MM.1S (cell line): ENCODE measurements at regions not wholly inside any gene's neighbourhood (a gene's known extent, or its start where the extent isn't known, plus 50 kb on each side); places are given as distances from the start of the nearest gene placed in this dataset.

Experiments
- DNase-seq: peaks from one replicate; pipeline ENCODE4 v3.0.0-alpha.2; 2015
- H2AFZ ChIP-seq: fragments of 300-600 bp; sonication (generic); 2 replicates; pipeline ENCODE4 v1.6.0; 2016; ENCODE audit warnings: antibody characterized with exemption, low read length
- H3F3A ChIP-seq: fragments of 300-600 bp; sonication (generic); 2 replicates; pipeline ENCODE4 v1.6.1; 2016; ENCODE audit warnings: mild to moderate bottlenecking, antibody characterized with exemption, low read length, moderate library complexity, mixed read lengths; ENCODE audit not compliant: insufficient read depth
- H3K27ac ChIP-seq: fragments of 300-600 bp; sonication (generic); 2 replicates; pipeline ENCODE4 v1.5.1; 2016; ENCODE audit warnings: mild to moderate bottlenecking, low read length
- H3K27me3 ChIP-seq: fragments of 300-600 bp; sonication (generic); replicated peaks from 2 replicates; pipeline ENCODE4 v1.6.0; 2016; ENCODE audit warnings: low read length; ENCODE audit not compliant: insufficient read depth
- H3K36me3 ChIP-seq: fragments of 300-600 bp; sonication (generic); replicated peaks from 2 replicates; pipeline ENCODE4 v1.6.1; 2016; ENCODE audit warnings: mild to moderate bottlenecking, low read length, mixed read lengths; ENCODE audit not compliant: insufficient read depth
- H3K4me1 ChIP-seq: fragments of 300-600 bp; sonication (generic); 2 replicates; pipeline ENCODE4 v1.6.1; 2016; ENCODE audit warnings: low read length, mixed read lengths
- H3K4me2 ChIP-seq: fragments of 300-600 bp; sonication (generic); 2 replicates; pipeline ENCODE4 v1.6.0; 2016; ENCODE audit warnings: low read depth, low read length
- H3K4me3 ChIP-seq: fragments of 300-600 bp; sonication (generic); 2 replicates; pipeline ENCODE4 v1.5.1; 2016; ENCODE audit warnings: low read length, mixed read lengths
- H3K79me2 ChIP-seq: fragments of 300-600 bp; sonication (generic); 2 replicates; pipeline ENCODE4 v1.6.1; 2016; ENCODE audit warnings: mixed run types, low read length, mixed read lengths
- H3K9ac ChIP-seq: fragments of 300-600 bp; sonication (generic); 2 replicates; pipeline ENCODE4 v1.6.1; 2016; ENCODE audit warnings: low read length, mixed read lengths
- H3K9me2 ChIP-seq: fragments of 300-600 bp; sonication (generic); replicated peaks from 2 replicates; pipeline ENCODE4 v1.6.1; 2016; ENCODE audit warnings: mild to moderate bottlenecking, low read length, mixed read lengths; ENCODE audit not compliant: insufficient read depth
- H3K9me3 ChIP-seq: fragments of 300-600 bp; sonication (generic); replicated peaks from 2 replicates; pipeline ENCODE4 v1.6.1; 2016; ENCODE audit warnings: mild to moderate bottlenecking, low read length, mixed read lengths; ENCODE audit not compliant: insufficient read depth
- H4K20me1 ChIP-seq: fragments of 300-600 bp; sonication (generic); 2 replicates; pipeline ENCODE4 v1.6.1; 2016; ENCODE audit warnings: mild to moderate bottlenecking, low read length, moderate library complexity, mixed read lengths; ENCODE audit not compliant: insufficient read depth
- CTCF ChIP-seq: fragments of 300-600 bp; sonication (generic); IDR thresholded peaks from 2 replicates; pipeline ENCODE4 v1.5.1; 2016; ENCODE audit warnings: antibody characterized with exemption, low read length, mixed read lengths
- EZH2 ChIP-seq: fragments of 300-600 bp; sonication (generic); optimal IDR thresholded peaks from 2 replicates; pipeline ENCODE3; 2017; ENCODE audit warnings: low read depth, mild to moderate bottlenecking, antibody characterized with exemption, low read length, mixed read lengths
- EZH2phosphoT487 ChIP-seq: fragments of 300-600 bp; sonication (generic); IDR thresholded peaks from 2 replicates; pipeline ENCODE4 v1.6.1; 2018; ENCODE audit warnings: antibody characterized with exemption, low read length

- Histone ChIP-seq H3F3A (no peaks in the 10 kb centered on the region), H3K79me2 (no peaks in the 10 kb centered on the region), H3K27me3 (no peaks in the 10 kb centered on the region), H3K9me2 (no peaks in the 10 kb centered on the region), H4K20me1 (no peaks in the 10 kb centered on the region), H3K27ac (no peak overlapping the region), H3K36me3 (no peaks in the 10 kb centered on the region), H2AFZ (no peak overlapping the region), H3K4me1 (no peaks in the 10 kb centered on the region), H3K4me3 (no peak overlapping the region), H3K9ac (no peak overlapping the region), H3K9me3 (no peaks in the 10 kb centered on the region), H3K4me2 (no peak overlapping the region)
- DNase-seq, result no peak
- no peak for TF ChIP-seq EZH2
- no peak for TF ChIP-seq EZH2phosphoT487
- TF ChIP-seq CTCF, result no peak
Measured at GRCh38 chr5:124342584-124342983, 403.9 kb downstream of the ZNF608 start.

GRCh38 chr5:124342027-124342471 is 404.4 kb downstream of the ZNF608 start:
- Histone ChIP-seq H3K4me3 (no peak overlapping the region), H4K20me1 (no peaks in the 10 kb centered on the region), H3K9ac (no peak overlapping the region), H3K27ac (no peak overlapping the region), H3K27me3 (no peaks in the 10 kb centered on the region), H3K4me2 (no peak overlapping the region), H3F3A (no peaks in the 10 kb centered on the region), H3K4me1 (no peaks in the 10 kb centered on the region), H3K36me3 (no peaks in the 10 kb centered on the region), H3K79me2 (no peaks in the 10 kb centered on the region), H3K9me3 (no peaks in the 10 kb centered on the region), H2AFZ (no peak overlapping the region), H3K9me2 (no peaks in the 10 kb centered on the region)
- DNase-seq, result no peak
- TF ChIP-seq EZH2 (no peak), CTCF (no peak), EZH2phosphoT487 (no peak)

GRCh38 chr5:124341066-124341858 is 405.2 kb downstream of the ZNF608 start:
- H3K27ac ChIP-seq, result no peak overlapping the region
- H3K9me2 ChIP-seq, result no peaks in the 10 kb centered on the region
- H3K4me3 ChIP-seq, result no peak overlapping the region
- H3K79me2 ChIP-seq, result no peaks in the 10 kb centered on the region
- no peak overlapping the region for H3K4me2 ChIP-seq
- no peaks in the 10 kb centered on the region for H3F3A ChIP-seq
- no peak overlapping the region for H2AFZ ChIP-seq
- no peaks in the 10 kb centered on the region for H3K27me3 ChIP-seq
- TF ChIP-seq EZH2 (no peak), EZH2phosphoT487 (no peak), CTCF (no peak)
- H4K20me1 ChIP-seq, result no peaks in the 10 kb centered on the region
- DNase-seq, result no peak
- no peak overlapping the region for H3K9ac ChIP-seq
- H3K4me1 ChIP-seq, result no peaks in the 10 kb centered on the region
- H3K9me3 ChIP-seq, result no peaks in the 10 kb centered on the region
- no peaks in the 10 kb centered on the region for H3K36me3 ChIP-seq
